OCI-LY1 (cell line): ENCODE measurements at regions not wholly inside any gene's neighbourhood (a gene's known extent, or its start where the extent isn't known, plus 50 kb on each side); places are given as distances from the start of the nearest gene placed in this dataset.
A peak's percentile ranks its signal among the peaks of the same experiment; 100 is the strongest.

Experiments
- H2AFZ ChIP-seq: fragments of 200-600 bp; sonication (generic), shearing (Covaris generic); 2 replicates; pipeline ENCODE4 v1.6.0; 2014; ENCODE audit warnings: antibody characterized with exemption, mild to moderate bottlenecking, low read length
- H3F3A ChIP-seq: fragments of 200-600 bp; sonication (generic), shearing (Covaris generic); 2 replicates; pipeline ENCODE4 v1.6.0; 2014; ENCODE audit warnings: mild to moderate bottlenecking, antibody characterized with exemption, low read length, moderate library complexity; ENCODE audit not compliant: insufficient read depth
- H3K27ac ChIP-seq: fragments of 200-600 bp; sonication (generic); 2 replicates; pipeline ENCODE4 v1.5.1; 2014; ENCODE audit warnings: low read length, mixed run types, mild to moderate bottlenecking, low read depth; ENCODE audit not compliant: poor library complexity, severe bottlenecking
- H3K27me3 ChIP-seq: fragments of 200-600 bp; sonication (generic); 2 replicates; pipeline ENCODE4 v1.6.0; 2014; ENCODE audit warnings: antibody characterized with exemption, mild to moderate bottlenecking, low read length, moderate library complexity; ENCODE audit not compliant: insufficient read depth
- H3K36me3 ChIP-seq: fragments of 200-600 bp; sonication (generic); 2 replicates; pipeline ENCODE4 v1.6.1; 2014; ENCODE audit warnings: mild to moderate bottlenecking, antibody characterized with exemption, low read length, moderate library complexity, mixed read lengths; ENCODE audit not compliant: insufficient read depth
- H3K4me1 ChIP-seq: fragments of 200-600 bp; sonication (generic); 2 replicates; pipeline ENCODE4 v1.5.1; 2014; ENCODE audit warnings: mild to moderate bottlenecking, low read length, moderate library complexity; ENCODE audit not compliant: insufficient read depth, severe bottlenecking
- H3K4me2 ChIP-seq: fragments of 200-600 bp; sonication (generic), shearing (Covaris generic); 2 replicates; pipeline ENCODE4 v1.6.1; 2014; ENCODE audit warnings: low read length
- H3K4me3 ChIP-seq: fragments of 200-600 bp; sonication (generic); 2 replicates; pipeline ENCODE4 v1.5.1; 2014; ENCODE audit warnings: low read length, low read depth, mild to moderate bottlenecking, mixed read lengths; ENCODE audit not compliant: poor library complexity, severe bottlenecking
- H3K79me2 ChIP-seq: fragments of 200-600 bp; shearing (Covaris generic); 2 replicates; pipeline ENCODE4 v1.6.1; 2016; ENCODE audit warnings: mixed run types, low read length, mixed read lengths; ENCODE audit not compliant: insufficient read depth
- H3K9ac ChIP-seq: fragments of 200-600 bp; sonication (generic), shearing (Covaris generic); 2 replicates; pipeline ENCODE4 v1.6.1; 2014; ENCODE audit warnings: mild to moderate bottlenecking, low read length, mixed read lengths
- H3K9me2 ChIP-seq: fragments of 200-600 bp; sonication (generic), shearing (Covaris generic); 2 replicates; pipeline ENCODE4 v1.6.1; 2014; ENCODE audit warnings: low read depth, mild to moderate bottlenecking, low read length, mixed read lengths
- H3K9me3 ChIP-seq: fragments of 200-600 bp; shearing (Covaris generic); 2 replicates; pipeline ENCODE4 v1.6.1; 2014; ENCODE audit warnings: low read length, mixed read lengths
- H4K20me1 ChIP-seq: fragments of 200-600 bp; sonication (generic), shearing (Covaris generic); 2 replicates; pipeline ENCODE4 v1.6.0; 2016; ENCODE audit warnings: mild to moderate bottlenecking, low read length; ENCODE audit not compliant: insufficient read depth
- CTCF ChIP-seq: fragments of 200-600 bp; sonication (generic), shearing (Covaris generic); IDR thresholded peaks from 2 replicates; pipeline ENCODE4 v1.5.1; 2017; ENCODE audit warnings: mild to moderate bottlenecking, antibody characterized with exemption, low read length, moderate library complexity, mixed read lengths
- EZH2 ChIP-seq: fragments of 200-600 bp; sonication (generic), shearing (Covaris generic); IDR thresholded peaks from 2 replicates; pipeline ENCODE4 v1.8.0; 2017; ENCODE audit warnings: borderline replicate concordance, mixed run types, mild to moderate bottlenecking, antibody characterized with exemption, low read length, moderate library complexity, mixed read lengths

- no peak overlapping the region for H3K4me3 ChIP-seq
- H3K79me2 ChIP-seq, result no peaks in the 10 kb centered on the region
- H4K20me1 ChIP-seq, result no peaks in the 10 kb centered on the region
- peak; percentile 20; the same call in 1 of the 2 replicates for TF ChIP-seq CTCF
- no peak for TF ChIP-seq EZH2
- H2AFZ ChIP-seq, result no peak overlapping the region
- H3K4me2 ChIP-seq, result no peak overlapping the region
- no peaks in the 10 kb centered on the region for H3K36me3 ChIP-seq
- no peaks in the 10 kb centered on the region for H3F3A ChIP-seq
- H3K27ac ChIP-seq, result no peak overlapping the region
- no peak overlapping the region for H3K9ac ChIP-seq
- no peaks in the 10 kb centered on the region for H3K9me3 ChIP-seq
- H3K9me2 ChIP-seq, result no peaks in the 10 kb centered on the region
- H3K4me1 ChIP-seq, result no peaks in the 10 kb centered on the region
- no peaks in the 10 kb centered on the region for H3K27me3 ChIP-seq
Observed at GRCh38 chr5:109580225-109580624, 109.5 kb upstream of the MAN2A1 start.

GRCh38 chr5:109575506-109575905 lies 114.2 kb upstream of the MAN2A1 start:
- Histone ChIP-seq H4K20me1 (no peaks in the 10 kb centered on the region), H3K4me3 (no peak overlapping the region), H3K4me1 (no peaks in the 10 kb centered on the region), H3K9me2 (no peaks in the 10 kb centered on the region), H3K27me3 (no peaks in the 10 kb centered on the region), H2AFZ (no peak overlapping the region), H3K79me2 (no peaks in the 10 kb centered on the region), H3K36me3 (no peaks in the 10 kb centered on the region), H3K4me2 (no peak overlapping the region), H3K9ac (no peak overlapping the region), H3K27ac (no peak overlapping the region), H3F3A (no peaks in the 10 kb centered on the region), H3K9me3 (no peaks in the 10 kb centered on the region)
- no peak for TF ChIP-seq EZH2
- TF ChIP-seq CTCF, result no peak

- no peaks in the 10 kb centered on the region for H3K9me3 ChIP-seq
- TF ChIP-seq CTCF (no peak), EZH2 (no peak)
- H3K9me2 ChIP-seq, result no peaks in the 10 kb centered on the region
- no peaks in the 10 kb centered on the region for H3F3A ChIP-seq
- no peaks in the 10 kb centered on the region for H3K36me3 ChIP-seq
- no peaks in the 10 kb centered on the region for H4K20me1 ChIP-seq
- no peak overlapping the region for H2AFZ ChIP-seq
- H3K4me3 ChIP-seq, result no peak overlapping the region
- H3K4me1 ChIP-seq, result no peaks in the 10 kb centered on the region
- H3K27me3 ChIP-seq, result no peaks in the 10 kb centered on the region
- H3K79me2 ChIP-seq, result no peaks in the 10 kb centered on the region
- H3K4me2 ChIP-seq, result no peak overlapping the region
- no peak overlapping the region for H3K27ac ChIP-seq
- no peak overlapping the region for H3K9ac ChIP-seq
Observed at GRCh38 chr5:109574985-109575384, 114.7 kb upstream of the MAN2A1 start.
